ENCODE measurements at regions not wholly inside any gene's neighbourhood (a gene's known extent, or its start where the extent isn't known, plus 50 kb on each side); places are given as distances from the start of the nearest gene placed in this dataset.
A peak's percentile ranks its signal among the peaks of the same experiment; 100 is the strongest.
"Not testable (repeated sequence)": the region's sequence is repeated elsewhere in the genome, so short reads cannot be mapped to it uniquely, and the experiment has no call there.

DNA sequence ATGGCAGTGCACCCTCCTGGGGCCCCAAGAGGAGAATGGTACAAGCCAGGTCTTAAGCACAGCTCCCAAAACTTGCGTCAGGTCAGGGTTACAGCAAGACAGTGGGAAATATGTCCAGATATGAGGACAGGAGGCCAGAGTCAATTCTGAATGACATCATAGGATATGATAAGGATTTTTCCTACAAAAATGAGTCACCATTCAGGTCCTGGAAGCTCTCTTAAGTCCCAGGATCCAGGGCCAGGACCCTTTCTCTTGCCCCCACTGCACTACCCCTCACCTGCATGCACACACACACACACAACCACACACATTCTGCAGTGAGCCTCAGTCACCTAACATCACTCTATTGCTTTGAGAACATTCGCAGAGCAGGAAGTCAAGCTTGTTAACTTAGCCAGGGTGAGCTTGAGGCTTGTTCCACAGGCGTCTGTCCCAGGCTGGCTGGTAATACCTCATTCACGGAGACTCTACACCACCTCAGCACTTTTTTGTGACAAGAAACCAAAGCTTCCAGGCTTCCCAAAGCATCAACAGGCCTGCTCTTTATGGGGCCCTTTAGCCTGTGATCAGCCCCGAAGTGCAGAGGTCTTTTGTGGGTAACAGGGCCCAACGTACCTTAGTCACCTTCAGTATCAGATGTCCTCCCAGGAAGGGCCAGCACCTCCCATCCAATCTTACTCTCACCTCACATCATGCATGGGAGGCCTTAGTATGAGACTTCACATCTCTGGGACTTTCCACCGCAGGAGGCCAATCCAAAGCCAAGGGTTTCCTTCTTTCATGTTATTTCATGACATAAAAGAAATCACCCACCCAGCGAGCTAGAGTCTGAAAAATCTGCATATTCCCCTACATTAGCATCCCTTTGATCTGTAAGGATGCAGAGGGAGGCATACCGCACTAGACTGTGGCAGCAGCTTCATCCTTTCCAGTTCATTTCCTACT is 74.0 kb upstream of the LIPC start:
- no peaks in the 10 kb centered on the region for H3K27me3 ChIP-seq
- ATAC-seq (ENCODE audit: low FRiP score in 2 of 2) (no peak), DNase-seq (no peak)
- no peak overlapping the region for H3K4me3 ChIP-seq
- TF ChIP-seq POLR2AphosphoS5 (IDR thresholded peaks at IDR 0.05), result no peak
- TF ChIP-seq, protein P1, sequence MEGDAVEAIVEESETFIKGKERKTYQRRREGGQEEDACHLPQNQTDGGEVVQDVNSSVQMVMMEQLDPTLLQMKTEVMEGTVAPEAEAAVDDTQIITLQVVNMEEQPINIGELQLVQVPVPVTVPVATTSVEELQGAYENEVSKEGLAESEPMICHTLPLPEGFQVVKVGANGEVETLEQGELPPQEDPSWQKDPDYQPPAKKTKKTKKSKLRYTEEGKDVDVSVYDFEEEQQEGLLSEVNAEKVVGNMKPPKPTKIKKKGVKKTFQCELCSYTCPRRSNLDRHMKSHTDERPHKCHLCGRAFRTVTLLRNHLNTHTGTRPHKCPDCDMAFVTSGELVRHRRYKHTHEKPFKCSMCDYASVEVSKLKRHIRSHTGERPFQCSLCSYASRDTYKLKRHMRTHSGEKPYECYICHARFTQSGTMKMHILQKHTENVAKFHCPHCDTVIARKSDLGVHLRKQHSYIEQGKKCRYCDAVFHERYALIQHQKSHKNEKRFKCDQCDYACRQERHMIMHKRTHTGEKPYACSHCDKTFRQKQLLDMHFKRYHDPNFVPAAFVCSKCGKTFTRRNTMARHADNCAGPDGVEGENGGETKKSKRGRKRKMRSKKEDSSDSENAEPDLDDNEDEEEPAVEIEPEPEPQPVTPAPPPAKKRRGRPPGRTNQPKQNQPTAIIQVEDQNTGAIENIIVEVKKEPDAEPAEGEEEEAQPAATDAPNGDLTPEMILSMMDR (IDR thresholded peaks at IDR 0.05), result no peak
- no peak for TF ChIP-seq POLR2A (IDR thresholded peaks at IDR 0.05)
- TF ChIP-seq EP300 (IDR thresholded peaks at IDR 0.05), result no peak
- no peaks in the 10 kb centered on the region for H3K9me3 ChIP-seq
- H3K4me1 ChIP-seq, result peaks cover 0 to 8% (median 0%) of the 10 kb centered on the region in 4 donors
- no peak overlapping the region for H3K27ac ChIP-seq
- H3K36me3 ChIP-seq, result no peaks in the 10 kb centered on the region
- 88 to 89% methylated on average over 9 of the region's 9 CpGs for WGBS, 2 donors

DNA sequence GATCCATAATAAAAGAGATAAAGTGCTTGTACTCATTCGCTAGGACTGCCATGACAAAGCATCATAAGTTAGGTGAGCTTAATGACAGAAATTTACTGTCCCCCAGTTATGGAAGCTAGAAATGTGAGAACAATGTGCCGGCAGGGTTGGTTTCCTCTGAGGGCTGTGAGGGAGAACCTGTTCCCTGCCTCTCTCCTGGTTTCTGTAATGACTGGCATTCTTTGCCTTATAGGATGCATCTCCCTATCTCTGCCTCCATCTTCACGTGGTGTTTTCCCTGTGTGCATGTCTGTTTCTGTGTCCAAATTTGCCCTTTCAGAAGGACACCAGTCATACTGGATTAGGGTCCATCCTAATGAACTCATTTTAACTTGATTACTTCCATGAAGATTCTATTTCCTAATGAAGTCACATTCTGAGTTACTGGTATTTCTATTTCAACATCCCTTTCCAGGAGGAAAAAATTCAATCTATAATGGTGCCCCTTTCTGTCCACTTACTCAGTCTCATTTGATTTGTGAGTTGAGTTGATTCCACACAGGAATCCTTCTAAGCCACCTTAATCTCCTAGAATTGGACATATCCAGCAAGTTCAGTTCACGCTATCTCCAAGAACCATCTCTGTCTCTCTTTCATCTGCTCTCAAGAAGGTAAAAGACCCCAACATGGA is 71.2 kb upstream of the LIPC start:
- 86 to 97% methylated on average over 4 of the region's 4 CpGs for WGBS, 2 donors
- no peaks in the 10 kb centered on the region for H3K36me3 ChIP-seq
- TF ChIP-seq EP300 (IDR thresholded peaks at IDR 0.05) (no peak), POLR2A (IDR thresholded peaks at IDR 0.05) (no peak), POLR2AphosphoS5 (IDR thresholded peaks at IDR 0.05) (no peak)
- TF ChIP-seq, protein P1 (IDR thresholded peaks at IDR 0.05), result no peak
- H3K4me3 ChIP-seq, result no peak overlapping the region
- no peaks in the 10 kb centered on the region for H3K27me3 ChIP-seq
- peaks cover 0 to 17% (median 0%) of the 10 kb centered on the region in 4 donors for H3K4me1 ChIP-seq
- DNase-seq (no peak), ATAC-seq (ENCODE audit: low FRiP score in 2 of 2) (no peak)
- H3K9me3 ChIP-seq, result no peaks in the 10 kb centered on the region
- H3K27ac ChIP-seq, result no peak overlapping the region

- DNase-seq, result no peak
- H3K4me1 ChIP-seq, result peaks cover 0 to 17% (median 0%) of the 10 kb centered on the region in 4 donors
These were observed 70.5 kb upstream of the LIPC start for GRCh38 chr15:58361273-58361759.

DNA sequence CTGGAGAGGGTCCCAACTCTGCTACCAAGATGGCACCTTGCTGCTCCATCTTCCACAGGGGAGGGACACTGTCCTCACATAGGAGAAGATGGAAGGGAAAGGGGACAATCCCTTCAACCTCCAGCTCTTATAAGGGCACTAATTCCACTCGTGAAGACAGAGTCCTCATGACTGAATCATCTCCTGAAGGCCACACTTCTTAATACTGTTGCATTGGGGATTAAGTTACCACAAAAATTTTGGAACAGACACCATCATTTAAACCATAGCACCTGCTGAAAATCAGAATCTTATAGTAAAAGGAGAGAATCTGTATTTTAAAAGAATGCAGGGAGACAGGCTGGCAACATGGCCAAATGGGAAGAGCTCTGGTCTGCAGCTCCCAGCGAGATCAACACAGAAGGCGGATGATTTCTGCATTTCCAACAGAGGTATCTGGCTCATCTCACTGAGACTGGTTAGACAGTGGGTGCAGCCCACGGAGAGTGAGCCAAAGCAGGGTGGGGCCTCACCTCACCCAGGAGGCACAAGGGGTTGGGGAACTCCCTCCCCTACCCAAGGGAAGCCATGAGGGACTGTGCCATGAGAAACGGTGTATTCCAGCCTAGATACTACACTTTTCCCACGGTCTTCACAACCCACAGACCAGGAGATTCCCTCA is 69.4 kb upstream of the LIPC start:
- no peak for ATAC-seq (ENCODE audit: low FRiP score in 2 of 2)
- 72 to 82% methylated on average over 5 to 6 of the region's 6 CpGs for WGBS, 2 donors
- no peak overlapping the region for H3K4me3 ChIP-seq
- no peaks in the 10 kb centered on the region for H3K9me3 ChIP-seq
- H3K27ac ChIP-seq, result no peak overlapping the region
- no peaks in the 10 kb centered on the region for H3K36me3 ChIP-seq
- no peak for DNase-seq
- TF ChIP-seq POLR2AphosphoS5 (IDR thresholded peaks at IDR 0.05) (no peak), EP300 (IDR thresholded peaks at IDR 0.05) (no peak), POLR2A (IDR thresholded peaks at IDR 0.05) (no peak)
- TF ChIP-seq, protein P1 (IDR thresholded peaks at IDR 0.05), result no peak
- no peaks in the 10 kb centered on the region for H3K27me3 ChIP-seq
- peaks cover 0 to 17% (median 0%) of the 10 kb centered on the region in 4 donors for H3K4me1 ChIP-seq

More at GRCh38 chr15:58361273-58361759, 70.5 kb upstream of the LIPC start:
- TF ChIP-seq, protein P1 (IDR thresholded peaks at IDR 0.05), result no peak
- no peak for TF ChIP-seq POLR2A (IDR thresholded peaks at IDR 0.05)
- no peak for TF ChIP-seq EP300 (IDR thresholded peaks at IDR 0.05)
- TF ChIP-seq POLR2AphosphoS5 (IDR thresholded peaks at IDR 0.05), result no peak
- Histone ChIP-seq H3K36me3 (no peaks in the 10 kb centered on the region), H3K27ac (no peak overlapping the region), H3K27me3 (no peaks in the 10 kb centered on the region), H3K9me3 (no peaks in the 10 kb centered on the region), H3K4me3 (no peak overlapping the region)
- WGBS, 2 donors, result 65 to 71% methylated on average over 5 of the region's 5 CpGs
- ATAC-seq (ENCODE audit: low FRiP score in 2 of 2), result peak in 1 of 2 donors; percentile 89

DNA sequence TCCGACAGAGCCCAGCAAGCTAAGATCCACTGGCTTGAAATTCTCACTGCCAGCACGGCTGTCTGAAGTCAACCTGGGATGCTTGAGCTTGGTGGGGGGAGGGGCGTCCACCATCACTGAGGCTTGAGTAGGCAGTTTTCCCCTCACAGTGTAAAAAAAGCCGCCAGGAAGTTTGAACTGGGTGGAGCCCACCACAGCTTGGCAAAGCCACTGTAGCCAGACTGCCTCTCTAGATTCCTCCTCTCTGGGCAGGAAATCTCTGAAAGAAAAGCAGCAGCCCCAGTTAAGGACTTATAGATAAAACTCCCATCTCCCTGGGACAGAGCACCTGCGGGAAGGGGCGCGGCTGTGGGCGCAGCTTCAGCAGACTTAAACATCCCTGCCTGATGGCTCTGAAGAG is 68.7 kb upstream of the LIPC start:
- not testable (repeated sequence) for H3K4me3 ChIP-seq; H3K9me3 ChIP-seq; H3K27ac ChIP-seq; H3K36me3 ChIP-seq; ATAC-seq (ENCODE audit: low FRiP score in 2 of 2); H3K27me3 ChIP-seq
- 26 to 27% methylated on average over 4 to 8 of the region's 8 CpGs for WGBS, 2 donors
- peak in 1 of 2 donors; percentile 30 for DNase-seq
- peaks cover 0 to 17% (median 0%) of the 10 kb centered on the region in 4 donors for H3K4me1 ChIP-seq

- not testable (repeated sequence) for ATAC-seq (ENCODE audit: low FRiP score in 2 of 2); H3K36me3 ChIP-seq; H3K4me3 ChIP-seq; DNase-seq; H3K9me3 ChIP-seq; H3K27ac ChIP-seq; H3K27me3 ChIP-seq
- WGBS, 2 donors, result 82 to 88% methylated on average over 5 to 6 of the region's 6 CpGs
- H3K4me1 ChIP-seq, result peaks cover 0 to 17% (median 0%) of the 10 kb centered on the region in 4 donors
These were observed 68.1 kb upstream of the LIPC start for GRCh38 chr15:58363673-58364072.

DNA sequence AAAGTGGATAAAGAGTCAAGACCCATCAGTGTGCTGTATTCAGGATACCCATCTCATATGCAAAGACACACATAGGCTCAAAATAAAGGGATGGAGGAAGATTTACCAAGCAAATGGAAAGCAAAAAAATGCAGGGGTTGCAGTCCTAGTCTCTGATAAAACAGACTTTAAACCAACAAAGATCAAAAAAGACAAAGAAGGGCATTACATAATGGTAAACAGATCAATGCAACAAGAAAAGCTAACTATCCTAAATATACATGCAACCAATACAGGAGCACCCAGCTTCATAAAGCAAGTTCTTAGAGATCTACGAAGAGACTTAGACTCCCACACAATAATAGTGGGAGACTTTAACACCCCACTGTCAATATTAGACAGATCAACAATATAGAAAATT is 66.7 kb upstream of the LIPC start:
- peaks cover 0 to 17% (median 0%) of the 10 kb centered on the region in 4 donors for H3K4me1 ChIP-seq
- 92 to 100% methylated on average over 1 of the region's 1 CpG for WGBS, 2 donors
- H3K27ac ChIP-seq; H3K9me3 ChIP-seq; ATAC-seq (ENCODE audit: low FRiP score in 2 of 2); H3K36me3 ChIP-seq; DNase-seq; H3K27me3 ChIP-seq; H3K4me3 ChIP-seq: not testable (repeated sequence)

Data from upper lobe of left lung (tissue), 6 donors.